LHCN-M2 (cell line): ENCODE measurements at regions not wholly inside any gene's neighbourhood (a gene's known extent, or its start where the extent isn't known, plus 50 kb on each side); places are given as distances from the start of the nearest gene placed in this dataset.
A peak's percentile ranks its signal among the peaks of the same experiment; 100 is the strongest.

Experiments
- DNase-seq: peaks from one replicate; pipeline ENCODE4 v3.0.0-alpha.2; 2012; ENCODE audit warnings: low read depth

GRCh38 chr13:75945841-75946482 lies 309.8 kb downstream of the LMO7 start:
- no peak for DNase-seq

DNA sequence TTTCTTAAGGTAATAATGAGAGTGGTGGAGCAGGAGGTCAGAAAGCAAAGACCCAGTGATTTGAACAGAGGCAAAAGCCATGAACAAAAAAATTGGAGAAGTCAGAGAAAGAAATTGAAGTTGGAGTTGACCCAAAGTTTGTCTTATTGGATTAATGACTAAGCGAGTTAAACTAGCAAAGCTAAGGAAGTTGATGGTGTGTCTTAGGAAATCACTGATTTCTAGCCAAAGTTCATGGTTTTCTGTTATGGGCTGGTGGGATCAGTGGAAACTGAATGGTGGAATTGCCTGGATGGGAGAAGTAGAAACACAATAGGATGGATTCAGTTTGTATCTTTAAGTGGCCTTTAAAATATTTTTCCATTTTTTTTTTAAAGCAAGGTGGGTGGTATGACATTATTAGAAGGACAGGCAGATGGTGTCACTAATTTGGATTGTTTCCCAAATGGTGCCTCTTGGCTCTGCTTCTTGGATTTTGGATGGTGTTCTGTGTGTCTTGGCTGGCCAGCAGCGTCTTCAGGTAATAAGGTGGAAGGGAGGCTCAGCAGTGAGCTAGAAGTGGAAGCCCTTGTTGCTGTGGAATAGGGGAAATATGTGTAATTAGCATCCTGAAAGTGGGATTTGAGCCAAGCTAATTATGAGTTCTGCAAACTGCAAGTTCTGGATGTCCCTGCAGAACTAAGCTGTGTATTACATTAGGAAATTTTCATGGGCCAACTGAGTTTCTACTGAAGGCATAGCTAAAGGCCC lies 302.9 kb downstream of the LMO7 start:
- peak; percentile 40 for DNase-seq

DNA sequence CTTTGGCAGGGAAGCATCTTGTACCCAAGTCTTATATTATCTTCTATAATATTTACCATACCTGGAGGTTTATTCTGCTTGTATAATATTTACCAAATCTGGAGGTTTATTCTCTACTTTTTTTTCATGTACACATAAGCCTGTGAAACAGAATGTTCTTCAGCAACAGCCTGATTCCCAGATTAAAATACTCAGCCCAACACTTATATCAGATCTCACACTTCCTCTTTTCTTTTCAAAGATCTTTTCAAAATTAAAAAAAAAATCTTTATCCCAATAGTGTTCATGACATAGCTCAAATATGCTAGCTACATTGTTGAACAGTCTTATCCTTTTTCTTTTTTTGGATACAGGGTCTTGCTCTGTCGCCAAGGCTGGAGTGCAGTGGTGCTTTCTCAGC lies 300.7 kb downstream of the LMO7 start:
- DNase-seq: no peak

- DNase-seq: no peak
Observed at GRCh38 chr13:75935805-75936204, 299.7 kb downstream of the LMO7 start.

DNA sequence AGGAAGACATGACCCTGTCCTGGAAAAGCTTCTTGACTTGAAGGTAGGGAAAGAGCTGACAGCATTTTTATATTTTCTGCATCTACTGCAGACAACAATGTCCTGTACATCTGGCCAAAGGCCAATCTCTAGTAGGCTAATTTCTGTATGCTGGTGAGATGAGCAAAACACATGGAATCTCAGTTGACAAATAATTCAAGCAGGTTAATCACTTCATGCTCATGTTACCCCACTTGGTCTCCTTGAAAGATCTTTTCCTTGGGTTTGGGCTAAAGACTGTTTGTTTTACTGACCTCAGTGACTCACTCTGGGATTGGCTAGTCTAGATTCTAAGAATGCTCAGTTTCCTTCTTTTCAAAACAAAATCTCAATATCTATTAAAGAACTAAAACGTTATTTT lies 298.8 kb downstream of the LMO7 start:
- peak; percentile 88 for DNase-seq

DNA sequence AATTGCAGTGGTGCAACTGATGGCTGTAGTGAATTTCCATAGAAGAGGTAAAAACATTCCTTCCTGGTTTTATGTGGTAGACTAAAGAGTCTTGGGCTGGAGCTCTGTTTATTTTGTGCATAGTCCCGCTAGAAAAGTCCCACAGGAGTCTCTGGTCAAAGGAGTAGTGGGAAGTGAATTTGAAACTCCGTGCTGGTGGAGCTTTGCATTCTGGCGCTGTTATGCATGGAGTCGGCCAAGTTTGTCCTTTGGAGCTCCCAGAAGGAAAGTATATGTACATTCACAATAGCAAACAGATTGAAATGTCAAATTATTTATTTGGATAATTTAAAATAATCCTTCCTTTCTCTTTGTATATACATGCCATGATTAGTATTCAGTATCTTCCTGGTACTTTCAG lies 296.5 kb downstream of the LMO7 start:
- no peak for DNase-seq

- peak; percentile 22 for DNase-seq
Observed at GRCh38 chr13:75931116-75931515, 295.0 kb downstream of the LMO7 start.

DNA sequence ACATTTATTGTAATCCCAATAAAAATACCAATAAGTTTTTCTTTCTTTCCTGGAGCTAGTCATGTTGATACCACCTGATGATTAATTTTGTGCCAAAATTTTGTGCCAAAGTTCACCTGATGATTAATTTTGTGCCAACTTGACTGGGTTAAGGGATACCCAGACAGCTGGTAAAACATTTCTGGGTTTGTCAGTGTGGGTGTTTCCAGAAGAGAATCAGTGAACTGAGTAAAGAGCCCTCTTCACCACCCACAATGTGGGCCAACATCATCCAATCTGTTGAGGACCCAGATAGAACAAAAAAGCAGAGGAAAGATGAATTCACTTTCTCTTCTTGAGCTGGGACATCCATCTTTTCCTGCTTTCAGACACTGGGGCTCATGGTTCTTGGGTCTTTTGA lies 292.9 kb downstream of the LMO7 start:
- DNase-seq: no peak

DNA sequence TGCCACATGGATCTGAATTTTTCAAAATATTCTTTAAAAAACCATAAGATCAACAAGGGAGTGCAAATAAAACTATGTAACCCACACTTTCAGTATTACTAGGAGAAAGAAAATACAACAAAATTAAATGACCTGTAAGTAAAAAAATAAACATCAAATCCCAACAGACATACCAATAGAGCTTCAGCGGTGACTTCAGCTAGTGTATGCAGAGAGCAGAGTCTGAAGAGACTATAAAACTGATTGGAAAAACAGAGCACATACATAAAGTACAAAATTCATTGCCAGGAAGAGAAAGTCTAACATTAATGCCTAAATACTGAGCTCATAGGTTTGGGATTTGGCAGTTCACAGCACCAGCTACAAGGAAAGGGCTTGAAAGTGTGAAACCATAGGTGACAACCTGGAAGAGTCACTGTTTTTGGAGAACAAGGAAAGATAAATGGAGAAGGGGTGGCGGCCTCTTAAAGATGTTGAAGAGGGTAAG lies 291.1 kb downstream of the LMO7 start:
- no peak for DNase-seq

- DNase-seq: no peak
Observed at GRCh38 chr13:75920536-75920935, 284.4 kb downstream of the LMO7 start.

- no peak for DNase-seq
Observed at GRCh38 chr13:75919660-75920199, 283.6 kb downstream of the LMO7 start.

GRCh38 chr13:75915066-75915465 lies 278.9 kb downstream of the LMO7 start:
- DNase-seq: no peak

DNA sequence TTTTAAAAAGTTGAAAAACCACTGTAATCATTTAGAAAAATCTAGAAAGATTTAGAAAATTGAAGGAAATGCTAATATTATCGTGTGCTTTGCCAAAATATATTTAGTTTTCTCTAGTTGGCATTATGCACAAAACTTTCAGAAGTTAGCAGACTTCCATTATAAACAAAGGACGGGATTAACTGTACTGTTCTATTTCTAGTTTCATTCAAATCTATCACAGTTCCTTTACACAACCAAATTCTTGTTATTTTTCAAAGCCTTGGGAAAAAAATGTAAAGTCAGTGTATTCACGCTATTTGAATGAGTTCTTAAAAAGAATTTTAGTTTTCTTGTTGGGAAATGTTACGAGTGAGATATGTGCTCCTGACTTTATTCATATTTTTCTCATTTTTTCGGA lies 277.8 kb downstream of the LMO7 start:
- peak; percentile 45 for DNase-seq

GRCh38 chr13:75910591-75910990 lies 274.5 kb downstream of the LMO7 start:
- DNase-seq: no peak
